Vagina (tissue), 2 donors: ENCODE measurements at regions not wholly inside any gene's neighbourhood (a gene's known extent, or its start where the extent isn't known, plus 50 kb on each side); places are given as distances from the start of the nearest gene placed in this dataset. TPM values are rescaled to one million over a fixed set of nuclear protein-coding genes. Genes with fewer than 3 reads are reported as not detected.

Source experiments
- DNase-seq, 2 donors: peaks; one replicate each; pipeline ENCODE4 v3.0.0-alpha.2; 2017; ENCODE audit errors: extremely low spot score in 2 of 2
- H3K27ac ChIP-seq: fragments of 200-600 bp; sonication (generic); one replicate; pipeline ENCODE4 v1.5.1; 2019
- H3K27me3 ChIP-seq: fragments of 200-600 bp; sonication (generic); one replicate; pipeline ENCODE4 v1.5.1; 2019
- H3K36me3 ChIP-seq, 2 donors: fragments of 200-600 bp; sonication (generic); one replicate each; pipeline ENCODE4 v1.5.1; 2017 to 2019
- H3K4me1 ChIP-seq: fragments of 200-600 bp; sonication (generic); one replicate; pipeline ENCODE4 v1.5.1; 2019
- H3K4me3 ChIP-seq, 2 donors: fragments of 200-600 bp; sonication (generic); 1 replicate in 1 of 2; 2 replicates in 1 of 2; pipeline ENCODE4 v1.5.1; 2016 to 2019
- H3K9me3 ChIP-seq: fragments of 200-600 bp; sonication (generic); one replicate; pipeline ENCODE4 v1.5.1; 2019
- POLR2A ChIP-seq, 2 donors: fragments of 450-650 bp; IDR thresholded peaks; one replicate each; pipeline ENCODE4 v1.6.1; 2017; ENCODE audit warnings: antibody characterized with exemption in 2 of 2, mild to moderate bottlenecking in 2 of 2, moderate library complexity in 2 of 2
- POLR2AphosphoS5 ChIP-seq, 2 donors: sonication (generic); formaldehyde crosslinking; IDR thresholded peaks; one replicate each; pipeline ENCODE4 v1.9.0; 2017; ENCODE audit warnings: antibody characterized with exemption in 2 of 2, mild to moderate bottlenecking in 2 of 2, low read depth in 1 of 2; ENCODE audit not compliant: insufficient read depth in 1 of 2
- intact Hi-C: fragments of 100-400 bp; cut with DNase I; formaldehyde crosslinking; loops from one replicate; pipeline ENCODE4 v1.15.1; 2023
- small RNA-seq: library from RNA; depleted of rRNA; stranded (forward); fragments of <200 nt; gene quantifications from one replicate; pipeline ENCODE3, GENCODE V24; 2016
- TF ChIP-seq, protein P1 (sequence below), 3 experiments: fragments of 450-650 bp in 2 of 3; fragments of 200-600 bp in 1 of 3; sonication (generic) in 1 of 3; IDR thresholded peaks; one replicate each; pipeline ENCODE4 v1.5.1; 2017 to 2019; ENCODE audit warnings: antibody characterized with exemption in 3 of 3, mild to moderate bottlenecking in 2 of 3, moderate library complexity in 2 of 3

DNA sequence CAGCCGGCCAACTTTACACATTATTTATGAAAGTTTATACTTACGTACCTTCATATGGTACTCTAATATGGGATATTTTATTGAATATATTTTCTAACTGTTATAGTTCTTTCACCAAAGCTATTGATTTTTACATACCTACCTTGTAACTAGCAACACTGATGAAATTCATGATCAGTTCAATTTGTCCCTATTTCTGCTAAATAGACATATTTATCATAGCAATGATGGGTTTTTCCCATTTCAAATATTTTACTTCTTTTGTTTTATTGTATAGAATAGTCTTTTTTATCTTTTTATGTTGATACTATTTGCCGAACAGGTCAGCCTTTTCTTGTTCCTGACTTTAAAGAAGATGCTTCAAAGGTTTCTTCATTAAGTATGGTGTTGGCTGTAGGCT lies 59.0 kb upstream of the CTNND2 start:
- no peaks in the 10 kb centered on the region for H3K9me3 ChIP-seq
- no peaks in the 10 kb centered on the region for H3K27me3 ChIP-seq
- intact Hi-C loops, result no loop called here
- TF ChIP-seq, protein P1, sequence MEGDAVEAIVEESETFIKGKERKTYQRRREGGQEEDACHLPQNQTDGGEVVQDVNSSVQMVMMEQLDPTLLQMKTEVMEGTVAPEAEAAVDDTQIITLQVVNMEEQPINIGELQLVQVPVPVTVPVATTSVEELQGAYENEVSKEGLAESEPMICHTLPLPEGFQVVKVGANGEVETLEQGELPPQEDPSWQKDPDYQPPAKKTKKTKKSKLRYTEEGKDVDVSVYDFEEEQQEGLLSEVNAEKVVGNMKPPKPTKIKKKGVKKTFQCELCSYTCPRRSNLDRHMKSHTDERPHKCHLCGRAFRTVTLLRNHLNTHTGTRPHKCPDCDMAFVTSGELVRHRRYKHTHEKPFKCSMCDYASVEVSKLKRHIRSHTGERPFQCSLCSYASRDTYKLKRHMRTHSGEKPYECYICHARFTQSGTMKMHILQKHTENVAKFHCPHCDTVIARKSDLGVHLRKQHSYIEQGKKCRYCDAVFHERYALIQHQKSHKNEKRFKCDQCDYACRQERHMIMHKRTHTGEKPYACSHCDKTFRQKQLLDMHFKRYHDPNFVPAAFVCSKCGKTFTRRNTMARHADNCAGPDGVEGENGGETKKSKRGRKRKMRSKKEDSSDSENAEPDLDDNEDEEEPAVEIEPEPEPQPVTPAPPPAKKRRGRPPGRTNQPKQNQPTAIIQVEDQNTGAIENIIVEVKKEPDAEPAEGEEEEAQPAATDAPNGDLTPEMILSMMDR (IDR thresholded peaks at IDR 0.05), result no peak
- no peak for TF ChIP-seq POLR2A (IDR thresholded peaks at IDR 0.05)
- TF ChIP-seq POLR2AphosphoS5 (IDR thresholded peaks at IDR 0.05; ENCODE audit: insufficient read depth in 1 of 2, low read depth in 1 of 2), result no peak
- no peaks in the 10 kb centered on the region for H3K36me3 ChIP-seq
- no peak overlapping the region for H3K4me3 ChIP-seq
- DNase-seq, result no peak
- H3K27ac ChIP-seq, result no peak overlapping the region
- H3K4me1 ChIP-seq, result no peaks in the 10 kb centered on the region

DNA sequence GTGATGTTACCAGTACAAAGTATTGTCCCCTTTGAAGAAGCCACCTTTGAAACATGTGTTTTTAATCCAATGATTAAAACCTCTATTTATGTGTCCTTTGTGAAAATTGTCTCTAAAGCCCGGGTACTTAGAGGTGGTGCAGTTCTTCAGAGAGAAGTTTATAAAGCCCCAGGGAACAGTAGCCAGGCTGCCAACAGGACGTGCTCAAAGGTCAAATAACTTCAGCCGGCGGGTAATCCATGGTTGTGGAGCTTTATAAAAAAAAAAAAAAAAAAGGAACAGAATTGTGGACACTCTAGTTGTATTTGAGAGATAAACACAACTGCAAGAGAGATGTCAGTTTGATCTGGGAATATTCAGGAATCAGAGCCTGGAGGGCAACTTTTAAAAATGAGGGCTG lies 57.9 kb upstream of the CTNND2 start:
- H3K9me3 ChIP-seq, result no peaks in the 10 kb centered on the region
- no peaks in the 10 kb centered on the region for H3K27me3 ChIP-seq
- DNase-seq, result no peak
- H3K4me3 ChIP-seq, result no peak overlapping the region
- TF ChIP-seq POLR2AphosphoS5 (IDR thresholded peaks at IDR 0.05; ENCODE audit: insufficient read depth in 1 of 2, low read depth in 1 of 2) (no peak), POLR2A (IDR thresholded peaks at IDR 0.05) (no peak)
- intact Hi-C loops, result no loop called here
- H3K27ac ChIP-seq, result no peak overlapping the region
- no peaks in the 10 kb centered on the region for H3K36me3 ChIP-seq
- no peaks in the 10 kb centered on the region for H3K4me1 ChIP-seq

DNA sequence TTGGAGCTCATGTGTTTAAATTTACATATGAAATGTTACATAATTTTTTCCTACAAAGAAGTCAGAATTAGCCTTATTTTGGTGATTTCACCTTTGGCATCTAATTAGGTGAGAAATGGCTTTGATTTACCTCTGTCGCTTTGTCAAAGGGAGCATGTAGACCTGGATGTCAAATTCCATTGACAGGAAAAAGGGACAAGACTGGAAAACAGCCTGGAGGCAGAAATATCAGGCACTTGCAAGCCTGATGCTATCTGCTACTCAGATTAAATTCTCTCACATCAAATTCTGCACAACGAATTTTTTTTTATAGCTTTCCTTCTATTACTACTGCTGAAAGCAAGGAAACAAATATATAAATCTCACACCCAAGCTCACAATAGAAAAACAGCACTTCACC lies 54.1 kb upstream of the CTNND2 start:
- TF ChIP-seq POLR2A (IDR thresholded peaks at IDR 0.05), result no peak
- no peaks in the 10 kb centered on the region for H3K4me1 ChIP-seq
- H3K36me3 ChIP-seq, result no peaks in the 10 kb centered on the region
- H3K4me3 ChIP-seq, result no peak overlapping the region
- H3K9me3 ChIP-seq, result no peaks in the 10 kb centered on the region
- H3K27me3 ChIP-seq, result no peaks in the 10 kb centered on the region
- no peak overlapping the region for H3K27ac ChIP-seq
- intact Hi-C loops, result no loop called here
- no peak for DNase-seq

DNA sequence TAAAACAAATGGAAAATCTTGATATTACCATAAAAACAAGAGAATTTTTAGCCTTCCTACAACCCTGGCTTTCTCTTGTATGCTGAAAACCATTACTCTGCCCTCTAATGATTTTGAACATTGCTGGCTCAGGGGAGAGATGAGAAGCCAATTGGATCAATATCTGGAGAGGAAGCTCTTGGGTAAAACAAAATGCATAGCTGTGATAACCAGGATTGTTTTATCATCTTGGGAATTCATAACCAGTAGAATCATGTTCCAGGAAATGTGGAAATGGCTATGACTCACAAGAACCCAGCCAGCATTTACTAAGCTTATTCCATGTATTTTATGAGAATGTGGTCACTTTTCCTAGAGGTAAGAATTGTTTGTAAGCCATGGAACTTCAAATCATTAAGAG lies 51.1 kb upstream of the CTNND2 start:
- DNase-seq, result no peak
- no peaks in the 10 kb centered on the region for H3K36me3 ChIP-seq
- H3K9me3 ChIP-seq, result no peaks in the 10 kb centered on the region
- TF ChIP-seq, protein P1 (IDR thresholded peaks at IDR 0.05), result no peak
- TF ChIP-seq POLR2AphosphoS5 (IDR thresholded peaks at IDR 0.05; ENCODE audit: insufficient read depth in 1 of 2, low read depth in 1 of 2), result no peak
- intact Hi-C loops, result no loop called here
- H3K27ac ChIP-seq, result no peak overlapping the region
- no peak overlapping the region for H3K4me3 ChIP-seq
- H3K4me1 ChIP-seq, result no peaks in the 10 kb centered on the region
- no peaks in the 10 kb centered on the region for H3K27me3 ChIP-seq

Small RNA genes lying in the stretch of these regions (small RNA-seq; reads per million reads assigned to genes)
- gene RNU6-679P, result not detected
